ENCODE measurements at regions not wholly inside any gene's neighbourhood (a gene's known extent, or its start where the extent isn't known, plus 50 kb on each side); places are given as distances from the start of the nearest gene placed in this dataset.
"Not testable (repeated sequence)": the region's sequence is repeated elsewhere in the genome, so short reads cannot be mapped to it uniquely, and the experiment has no call there.

- no peak for DNase-seq (ENCODE audit: low read depth)
Observed at GRCh38 chr11:96697466-96697865, 307.7 kb downstream of the JRKL start.

GRCh38 chr11:96704847-96705246 is 315.0 kb downstream of the JRKL start:
- no peak for DNase-seq (ENCODE audit: low read depth)

GRCh38 chr11:96706761-96707160 is 316.9 kb downstream of the JRKL start:
- DNase-seq (ENCODE audit: low read depth), result no peak

- DNase-seq (ENCODE audit: low read depth), result no peak
Observed at GRCh38 chr11:96707273-96707672, 317.5 kb downstream of the JRKL start.

GRCh38 chr11:96708219-96708878 is 318.5 kb downstream of the JRKL start:
- no peak for DNase-seq (ENCODE audit: low read depth)

GRCh38 chr11:96713301-96713700 is 323.5 kb downstream of the JRKL start:
- no peak for DNase-seq (ENCODE audit: low read depth)

GRCh38 chr11:96714689-96715088 is 324.9 kb downstream of the JRKL start:
- DNase-seq (ENCODE audit: low read depth), result no peak

GRCh38 chr11:96715208-96715607 is 325.4 kb downstream of the JRKL start:
- DNase-seq (ENCODE audit: low read depth), result no peak

- no peak for DNase-seq (ENCODE audit: low read depth)
Observed at GRCh38 chr11:96736601-96737000, 346.8 kb downstream of the JRKL start.

- DNase-seq (ENCODE audit: low read depth), result no peak
Observed at GRCh38 chr11:96738311-96738710, 348.5 kb downstream of the JRKL start.

GRCh38 chr11:96741068-96741467 is 351.3 kb downstream of the JRKL start:
- no peak for DNase-seq (ENCODE audit: low read depth)

GRCh38 chr11:96744697-96745096 is 354.9 kb downstream of the JRKL start:
- DNase-seq (ENCODE audit: low read depth), result no peak

GRCh38 chr11:96748639-96749370 is 359.0 kb downstream of the JRKL start:
- DNase-seq (ENCODE audit: low read depth), result peak; percentile 9

- DNase-seq (ENCODE audit: low read depth), result not testable (repeated sequence)
Observed at GRCh38 chr11:96751807-96752206, 362.0 kb downstream of the JRKL start.

GRCh38 chr11:96752221-96752620 is 362.4 kb downstream of the JRKL start:
- DNase-seq (ENCODE audit: low read depth), result no peak

- DNase-seq (ENCODE audit: low read depth), result no peak
Observed at GRCh38 chr11:96753997-96754396, 364.2 kb downstream of the JRKL start.

GRCh38 chr11:96755209-96755608 is 365.4 kb downstream of the JRKL start:
- no peak for DNase-seq (ENCODE audit: low read depth)

GRCh38 chr11:96755752-96756151 is 365.9 kb downstream of the JRKL start:
- DNase-seq (ENCODE audit: low read depth), result no peak

GRCh38 chr11:96758957-96759356 is 369.1 kb downstream of the JRKL start:
- no peak for DNase-seq (ENCODE audit: low read depth)

- no peak for DNase-seq (ENCODE audit: low read depth)
Observed at GRCh38 chr11:96760306-96760705, 370.5 kb downstream of the JRKL start.

GRCh38 chr11:96760815-96761214 is 371.0 kb downstream of the JRKL start:
- no peak for DNase-seq (ENCODE audit: low read depth)

- no peak for DNase-seq (ENCODE audit: low read depth)
Observed at GRCh38 chr11:96761451-96761850, 371.6 kb downstream of the JRKL start.

GRCh38 chr11:96763244-96763643 is 373.4 kb downstream of the JRKL start:
- DNase-seq (ENCODE audit: low read depth), result no peak

- no peak for DNase-seq (ENCODE audit: low read depth)
Observed at GRCh38 chr11:96778272-96778671, 388.5 kb downstream of the JRKL start.
